H1 (cell line): ENCODE measurements at regions not wholly inside any gene's neighbourhood (a gene's known extent, or its start where the extent isn't known, plus 50 kb on each side); places are given as distances from the start of the nearest gene placed in this dataset.

ENCODE experiments used
- EP300 ChIP-seq, 2 experiments: IDR thresholded peaks; 1 replicate in 1 of 2; 2 replicates in 1 of 2; pipeline ENCODE4 v1.6.1; 2011 to 2012; ENCODE audit warnings: low read depth in 2 of 2, low read length in 2 of 2, mild to moderate bottlenecking in 2 of 2, borderline replicate concordance in 1 of 2, inconsistent platforms in 1 of 2, moderate library complexity in 1 of 2
- POLR2A ChIP-seq, 2 experiments: IDR thresholded peaks; 1 replicate in 1 of 2; 2 replicates in 1 of 2; pipeline ENCODE4 v1.6.1; 2011; ENCODE audit warnings: low read depth in 2 of 2, low read length in 2 of 2, mild to moderate bottlenecking in 2 of 2; ENCODE audit errors: control extremely low read depth in 1 of 2
- SP1 ChIP-seq: IDR thresholded peaks from 2 replicates; pipeline ENCODE4 v1.6.1; 2011; ENCODE audit warnings: low read depth, low read length
- SUZ12 ChIP-seq: fragments of 200-600 bp; sonication (generic); IDR thresholded peaks from 2 replicates; pipeline ENCODE4 v1.6.1; 2012; ENCODE audit warnings: mild to moderate bottlenecking, inconsistent platforms, low read length, moderate library complexity, mixed read lengths
- TAF1 ChIP-seq: IDR thresholded peaks from 2 replicates; pipeline ENCODE4 v1.6.1; 2011; ENCODE audit warnings: mild to moderate bottlenecking, low read depth, low read length
- TF ChIP-seq, protein P1 (sequence below): IDR thresholded peaks from 2 replicates; pipeline ENCODE4 v1.6.1; 2011; ENCODE audit warnings: low read length, improper control_type of control experiment

DNA sequence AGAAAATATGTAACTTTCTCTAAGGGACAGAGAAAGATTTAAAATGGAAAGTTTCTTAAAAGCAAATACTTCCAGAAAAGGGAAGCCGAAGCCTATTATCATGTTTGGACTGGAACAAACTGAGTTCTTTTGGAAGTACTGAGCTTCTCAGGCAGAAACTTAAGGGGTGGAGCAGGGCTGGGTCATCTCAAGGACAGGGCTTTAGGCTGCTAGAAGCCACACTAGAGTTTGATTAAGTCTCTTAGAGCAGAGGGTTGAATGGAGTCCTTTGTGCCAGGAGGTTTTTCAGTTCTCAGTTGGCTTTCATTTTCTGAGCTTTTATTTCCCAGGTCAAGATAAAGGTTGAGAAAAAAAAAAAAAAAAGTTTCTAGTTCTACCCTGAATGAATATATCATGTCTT is 432.7 kb downstream of the SLITRK5 start (continued):
- TF ChIP-seq TAF1 (no peak), EP300 (IDR thresholded peaks at IDR 0.05; ENCODE audit: borderline replicate concordance in 1 of 2, low read depth in 2 of 2, low read length in 2 of 2) (no peak), SP1 (no peak), POLR2A (IDR thresholded peaks at IDR 0.05; ENCODE audit: control extremely low read depth in 1 of 2, low read depth in 2 of 2, low read length in 2 of 2) (no peak), SUZ12 (no peak)
- TF ChIP-seq, protein P1, sequence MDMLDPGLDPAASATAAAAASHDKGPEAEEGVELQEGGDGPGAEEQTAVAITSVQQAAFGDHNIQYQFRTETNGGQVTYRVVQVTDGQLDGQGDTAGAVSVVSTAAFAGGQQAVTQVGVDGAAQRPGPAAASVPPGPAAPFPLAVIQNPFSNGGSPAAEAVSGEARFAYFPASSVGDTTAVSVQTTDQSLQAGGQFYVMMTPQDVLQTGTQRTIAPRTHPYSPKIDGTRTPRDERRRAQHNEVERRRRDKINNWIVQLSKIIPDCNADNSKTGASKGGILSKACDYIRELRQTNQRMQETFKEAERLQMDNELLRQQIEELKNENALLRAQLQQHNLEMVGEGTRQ = no peak
- TF ChIP-seq, all 59 proteins: peak for 0
